ENCODE measurements at regions not wholly inside any gene's neighbourhood (a gene's known extent, or its start where the extent isn't known, plus 50 kb on each side); places are given as distances from the start of the nearest gene placed in this dataset.

- no peak overlapping the region for H4K8ac ChIP-seq (replicated peaks; ENCODE audit: insufficient read length, low read depth, low read length)
- H3K4me2 ChIP-seq (ENCODE audit: insufficient read depth, insufficient read length, low read length): no peak overlapping the region
- Mint-ChIP-seq H3K36me3 (ENCODE audit: insufficient read depth in 1 of 3, low read depth in 3 of 3) (no peaks in the 10 kb centered on the region), H3K4me1 (no peaks in the 10 kb centered on the region), H3K27me3 (ENCODE audit: low read depth) (no peaks in the 10 kb centered on the region), H3K9me3 (peaks cover 45 to 60% of the 10 kb centered on the region in 2 experiments), H3K4me3 (no peak overlapping the region), H3K27ac (no peak overlapping the region)
- H3T11ph ChIP-seq (ENCODE audit: low read length): no peak overlapping the region
- H3K4me1 ChIP-seq (ENCODE audit: insufficient read depth, low read length): no peaks in the 10 kb centered on the region
- H2BK20ac ChIP-seq (ENCODE audit: low read depth, low read length, poor library complexity, severe bottlenecking): no peak overlapping the region
- no peak overlapping the region for H3K18ac ChIP-seq (ENCODE audit: insufficient read length, low read depth, low read length)
- H3K14ac ChIP-seq (ENCODE audit: insufficient read depth, low read length): no peak overlapping the region
- no peaks in the 10 kb centered on the region for H3K9me3 ChIP-seq (ENCODE audit: control insufficient read depth, low read depth, low read length)
- no peaks in the 10 kb centered on the region for H3K79me2 ChIP-seq (ENCODE audit: insufficient read depth, low read length)
- H3K27ac ChIP-seq (ENCODE audit: insufficient read length, low read depth, low read length): no peak overlapping the region
- H3K56ac ChIP-seq (ENCODE audit: insufficient read length, low read depth, low read length): no peak overlapping the region
- no peak overlapping the region for H3K4ac ChIP-seq (ENCODE audit: low read depth, low read length)
- no peak overlapping the region for H3K9ac ChIP-seq (ENCODE audit: extremely low read depth, insufficient read length, low read length)
- no peak overlapping the region for H4K5ac ChIP-seq (ENCODE audit: insufficient read length, low read depth, low read length)
- no peak overlapping the region for H2BK15ac ChIP-seq (ENCODE audit: low read depth, low read length)
- H4K91ac ChIP-seq (ENCODE audit: insufficient read length, low read depth, low read length): no peak overlapping the region
- no peak overlapping the region for H2BK5ac ChIP-seq (ENCODE audit: insufficient read length, low read length)
- no peak overlapping the region for H2AFZ ChIP-seq (ENCODE audit: low read length)
- no peak for TF ChIP-seq CTCF (conservative IDR thresholded peaks at IDR 0.05)
- no peak overlapping the region for H2BK120ac ChIP-seq (ENCODE audit: low read depth, low read length, poor library complexity, severe bottlenecking)
- H2AK5ac ChIP-seq (ENCODE audit: insufficient read length, low read length): no peak overlapping the region
- no peak for DNase-seq
- H4K20me1 ChIP-seq (ENCODE audit: control insufficient read depth, insufficient read depth, insufficient read length): no peaks in the 10 kb centered on the region
- no peak overlapping the region for H3K23ac ChIP-seq (ENCODE audit: insufficient read length, low read depth, low read length)
- no CpG with 5 or more reads among the region's 2 CpGs for WGBS (ENCODE audit: extremely low coverage, insufficient read length, low lambda C conversion rate)
- H3K23me2 ChIP-seq (ENCODE audit: insufficient read length, low read depth, low read length, poor library complexity, severe bottlenecking): no peaks in the 10 kb centered on the region
- no peaks in the 10 kb centered on the region for H3K27me3 ChIP-seq (ENCODE audit: insufficient read depth, low read length)
- H2BK12ac ChIP-seq (ENCODE audit: insufficient read length, low read depth, low read length): no peak overlapping the region
- H3K79me1 ChIP-seq (ENCODE audit: insufficient read depth, low read depth, low read length, poor library complexity, severe bottlenecking): no peaks in the 10 kb centered on the region
These were observed 141.5 kb upstream of the FRMPD4 start for GRCh38 chrX:11996810-11997209.

Data from H9 (cell line).